Inferior parietal cortex (tissue), 1 donor: ENCODE measurements at regions not wholly inside any gene's neighbourhood (a gene's known extent, or its start where the extent isn't known, plus 50 kb on each side); places are given as distances from the start of the nearest gene placed in this dataset.
"Not testable (repeated sequence)": the region's sequence is repeated elsewhere in the genome, so short reads cannot be mapped to it uniquely, and the experiment has no call there.

ENCODE experiments used
- DNase-seq: peaks from one replicate; pipeline ENCODE4 v3.0.0-alpha.2; 2016; ENCODE audit errors: extremely low spot score

- no peak for DNase-seq
Measured at GRCh38 chr6:113039005-113039404, 691.9 kb downstream of the RFPL4B start.

GRCh38 chr6:113047148-113047547 is 700.0 kb downstream of the RFPL4B start:
- DNase-seq, result no peak

- no peak for DNase-seq
Measured at GRCh38 chr6:113047932-113048331, 700.8 kb downstream of the RFPL4B start.

GRCh38 chr6:113048741-113049140 is 701.6 kb downstream of the RFPL4B start:
- DNase-seq, result no peak

- DNase-seq, result no peak
Measured at GRCh38 chr6:113049190-113049589, 702.1 kb downstream of the RFPL4B start.

- no peak for DNase-seq
Measured at GRCh38 chr6:113050010-113050858, 703.1 kb downstream of the RFPL4B start.

- no peak for DNase-seq
Measured at GRCh38 chr6:113050979-113051378, 703.8 kb downstream of the RFPL4B start.

- no peak for DNase-seq
Measured at GRCh38 chr6:113052506-113052905, 705.4 kb downstream of the RFPL4B start.

GRCh38 chr6:113055061-113055460 is 707.9 kb downstream of the RFPL4B start:
- no peak for DNase-seq

- no peak for DNase-seq
Measured at GRCh38 chr6:113055998-113056397, 708.9 kb downstream of the RFPL4B start.

- DNase-seq, result no peak
Measured at GRCh38 chr6:113057567-113058053, 710.5 kb downstream of the RFPL4B start.

- no peak for DNase-seq
Measured at GRCh38 chr6:113060664-113061063, 713.5 kb downstream of the RFPL4B start.

GRCh38 chr6:113065611-113066010 is 718.5 kb downstream of the RFPL4B start:
- DNase-seq, result peak; percentile 11

GRCh38 chr6:113067612-113068275 is 720.6 kb downstream of the RFPL4B start:
- DNase-seq, result no peak

GRCh38 chr6:113068570-113068969 is 721.4 kb downstream of the RFPL4B start:
- DNase-seq, result no peak

GRCh38 chr6:113070681-113071080 is 723.6 kb downstream of the RFPL4B start:
- not testable (repeated sequence) for DNase-seq

GRCh38 chr6:113073611-113074191 is 726.6 kb downstream of the RFPL4B start:
- DNase-seq, result no peak

GRCh38 chr6:113076116-113076515 is 729.0 kb downstream of the RFPL4B start:
- DNase-seq, result no peak

GRCh38 chr6:113076816-113077215 is 729.7 kb downstream of the RFPL4B start:
- DNase-seq, result no peak

- no peak for DNase-seq
Measured at GRCh38 chr6:113077794-113078193, 730.7 kb downstream of the RFPL4B start.

GRCh38 chr6:113078791-113079190 is 731.7 kb downstream of the RFPL4B start:
- DNase-seq, result no peak

- no peak for DNase-seq
Measured at GRCh38 chr6:113082745-113083144, 735.6 kb downstream of the RFPL4B start.

- no peak for DNase-seq
Measured at GRCh38 chr6:113083947-113084346, 736.8 kb downstream of the RFPL4B start.
